ENCODE measurements at regions not wholly inside any gene's neighbourhood (a gene's known extent, or its start where the extent isn't known, plus 50 kb on each side); places are given as distances from the start of the nearest gene placed in this dataset.

DNA sequence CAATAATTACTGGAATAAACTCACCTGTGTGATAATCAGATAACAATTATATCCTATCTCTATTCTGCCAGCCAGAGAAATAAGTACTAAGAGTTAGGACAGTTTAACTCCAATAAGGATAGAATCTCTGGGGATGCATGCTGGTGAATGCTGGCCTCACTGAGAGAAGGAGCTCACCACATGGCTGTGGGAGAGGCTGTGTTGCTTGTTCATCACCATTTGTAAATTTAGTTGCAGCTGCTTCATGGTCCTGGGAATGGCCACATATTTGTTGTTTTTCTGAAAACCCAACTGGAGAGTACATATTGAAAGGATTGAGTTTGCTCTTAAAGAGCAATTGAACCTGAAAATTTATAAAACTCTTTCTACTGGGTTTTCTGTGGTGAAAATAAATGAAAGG lies 207.3 kb downstream of the NECTIN3 start:
- Histone ChIP-seq H3K9ac (ENCODE audit: low read length) (no peak overlapping the region), H3K4me3 (replicated peaks in 1 of 2; ENCODE audit: low read depth in 1 of 2, low read length in 2 of 2) (no peak overlapping the region), H3K9me3 (ENCODE audit: control insufficient read depth in 1 of 2, insufficient read depth in 1 of 2, low read depth in 1 of 2, low read length in 2 of 2) (no peaks in the 10 kb centered on the region), H3K27me3 (ENCODE audit: insufficient read depth, low read length) (no peaks in the 10 kb centered on the region), H3K27ac (ENCODE audit: low read depth, low read length) (no peak overlapping the region), H3K4me2 (ENCODE audit: low read length) (no peak overlapping the region), H3K36me3 (ENCODE audit: control insufficient read depth in 1 of 2, insufficient read depth in 2 of 2, low read length in 2 of 2) (no peaks in the 10 kb centered on the region), H2AFZ (ENCODE audit: low read depth, low read length, poor library complexity, severe bottlenecking) (no peak overlapping the region), H4K20me1 (ENCODE audit: insufficient read depth) (no peaks in the 10 kb centered on the region), H3K4me1 (ENCODE audit: control insufficient read depth in 1 of 2, insufficient read depth in 2 of 2, low read length in 2 of 2) (no peaks in the 10 kb centered on the region), H3K79me2 (ENCODE audit: insufficient read depth, low read length) (no peaks in the 10 kb centered on the region), H3K9me2 (ENCODE audit: insufficient read depth) (no peaks in the 10 kb centered on the region)
- no peak for TF ChIP-seq YY1 (IDR thresholded peaks at IDR 0.05; ENCODE audit: extremely low read depth, insufficient replicate concordance, low read depth, low read length)
- TF ChIP-seq JUND (IDR thresholded peaks at IDR 0.05) = no peak
- TF ChIP-seq, protein P1, sequence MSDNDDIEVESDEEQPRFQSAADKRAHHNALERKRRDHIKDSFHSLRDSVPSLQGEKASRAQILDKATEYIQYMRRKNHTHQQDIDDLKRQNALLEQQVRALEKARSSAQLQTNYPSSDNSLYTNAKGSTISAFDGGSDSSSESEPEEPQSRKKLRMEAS (IDR thresholded peaks at IDR 0.05) = no peak
- no peak for TF ChIP-seq ZFX (IDR thresholded peaks at IDR 0.05)
- TF ChIP-seq FOSL1 (IDR thresholded peaks at IDR 0.05; ENCODE audit: low read depth) = no peak
- TF ChIP-seq CBX3 (IDR thresholded peaks at IDR 0.05; ENCODE audit: low read depth) = no peak
- TF ChIP-seq ZBTB33 (IDR thresholded peaks at IDR 0.05; ENCODE audit: extremely low read depth, insufficient replicate concordance, low read length) = no peak
- no peak for TF ChIP-seq TCF7L2 (IDR thresholded peaks at IDR 0.05; ENCODE audit: borderline replicate concordance, extremely low read depth, insufficient read depth, insufficient read length)
- POLR2A ChIA-PET = no interaction called here
- no peak for ATAC-seq
- RAD21 ChIA-PET (ENCODE audit: low non-redundant PET in 1 of 2, low total read pairs in 2 of 2, uncharacterized antibody in 2 of 2, unreplicated experiment in 2 of 2) = no interaction called here
- intact Hi-C loops (cut with micrococcal nuclease) = no loop called here
- BruUV-seq (replicated peaks) = no TSS peak
- CTCF ChIA-PET = no interaction called here
- no peak for DNase-seq (ENCODE audit: low read depth, low spot score)

DNA sequence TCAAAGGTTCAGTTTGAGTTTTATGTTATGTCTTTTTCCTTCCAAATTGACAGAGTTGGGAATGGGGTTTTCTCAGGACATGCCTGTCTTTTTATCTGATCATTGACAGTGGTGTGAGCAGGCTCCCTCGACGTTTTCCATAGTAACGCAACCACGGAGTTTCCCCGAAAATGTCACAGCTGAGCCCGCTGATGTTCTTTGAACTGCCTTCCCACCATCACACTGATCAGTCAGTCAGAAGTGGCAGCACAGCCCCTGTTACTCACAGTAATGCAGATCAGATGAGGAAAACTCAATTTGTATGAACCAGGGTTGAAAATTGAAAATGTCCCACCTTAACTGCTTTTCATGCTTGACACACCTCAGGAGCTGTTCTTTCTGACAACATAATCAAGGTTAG lies 210.4 kb downstream of the NECTIN3 start:
- no peaks in the 10 kb centered on the region for H3K79me2 ChIP-seq (ENCODE audit: insufficient read depth, low read length)
- ChIA-PET POLR2A (no interaction called here), CTCF (no interaction called here), RAD21 (ENCODE audit: low non-redundant PET in 1 of 2, low total read pairs in 2 of 2, uncharacterized antibody in 2 of 2, unreplicated experiment in 2 of 2) (no interaction called here)
- no peaks in the 10 kb centered on the region for H4K20me1 ChIP-seq (ENCODE audit: insufficient read depth)
- TF ChIP-seq ZFX (IDR thresholded peaks at IDR 0.05) (no peak), EZH2 (IDR thresholded peaks at IDR 0.05) (no peak), ELF1 (IDR thresholded peaks at IDR 0.05; ENCODE audit: borderline replicate concordance, low read depth) (no peak), CBX3 (IDR thresholded peaks at IDR 0.05; ENCODE audit: low read depth) (no peak), TCF7L2 (IDR thresholded peaks at IDR 0.05; ENCODE audit: borderline replicate concordance, extremely low read depth, insufficient read depth, insufficient read length) (no peak), POLR2A (IDR thresholded peaks at IDR 0.05; ENCODE audit: borderline replicate concordance, extremely low read depth, insufficient read depth, insufficient read length) (no peak)
- ATAC-seq (no peak), DNase-seq (ENCODE audit: low read depth, low spot score) (no peak)
- no peaks in the 10 kb centered on the region for H3K9me3 ChIP-seq (ENCODE audit: control insufficient read depth in 1 of 2, insufficient read depth in 1 of 2, low read depth in 1 of 2, low read length in 2 of 2)
- no peaks in the 10 kb centered on the region for H3K4me1 ChIP-seq (ENCODE audit: control insufficient read depth in 1 of 2, insufficient read depth in 2 of 2, low read length in 2 of 2)
- no peak overlapping the region for H3K4me3 ChIP-seq (replicated peaks in 1 of 2; ENCODE audit: low read depth in 1 of 2, low read length in 2 of 2)
- H3K27me3 ChIP-seq (ENCODE audit: insufficient read depth, low read length) = no peaks in the 10 kb centered on the region
- H3K27ac ChIP-seq (ENCODE audit: low read depth, low read length) = no peak overlapping the region
- H2AFZ ChIP-seq (ENCODE audit: low read depth, low read length, poor library complexity, severe bottlenecking) = no peak overlapping the region
- H3K36me3 ChIP-seq (ENCODE audit: control insufficient read depth in 1 of 2, insufficient read depth in 2 of 2, low read length in 2 of 2) = no peaks in the 10 kb centered on the region
- no peak overlapping the region for H3K4me2 ChIP-seq (ENCODE audit: low read length)
- H3K9ac ChIP-seq (ENCODE audit: low read length) = no peak overlapping the region
- intact Hi-C loops (cut with micrococcal nuclease) = no loop called here
- no peaks in the 10 kb centered on the region for H3K9me2 ChIP-seq (ENCODE audit: insufficient read depth)
- BruUV-seq (replicated peaks) = no TSS peak

All from HCT116 (cell line).